ENCODE measurements at regions not wholly inside any gene's neighbourhood (a gene's known extent, or its start where the extent isn't known, plus 50 kb on each side); places are given as distances from the start of the nearest gene placed in this dataset.

DNA sequence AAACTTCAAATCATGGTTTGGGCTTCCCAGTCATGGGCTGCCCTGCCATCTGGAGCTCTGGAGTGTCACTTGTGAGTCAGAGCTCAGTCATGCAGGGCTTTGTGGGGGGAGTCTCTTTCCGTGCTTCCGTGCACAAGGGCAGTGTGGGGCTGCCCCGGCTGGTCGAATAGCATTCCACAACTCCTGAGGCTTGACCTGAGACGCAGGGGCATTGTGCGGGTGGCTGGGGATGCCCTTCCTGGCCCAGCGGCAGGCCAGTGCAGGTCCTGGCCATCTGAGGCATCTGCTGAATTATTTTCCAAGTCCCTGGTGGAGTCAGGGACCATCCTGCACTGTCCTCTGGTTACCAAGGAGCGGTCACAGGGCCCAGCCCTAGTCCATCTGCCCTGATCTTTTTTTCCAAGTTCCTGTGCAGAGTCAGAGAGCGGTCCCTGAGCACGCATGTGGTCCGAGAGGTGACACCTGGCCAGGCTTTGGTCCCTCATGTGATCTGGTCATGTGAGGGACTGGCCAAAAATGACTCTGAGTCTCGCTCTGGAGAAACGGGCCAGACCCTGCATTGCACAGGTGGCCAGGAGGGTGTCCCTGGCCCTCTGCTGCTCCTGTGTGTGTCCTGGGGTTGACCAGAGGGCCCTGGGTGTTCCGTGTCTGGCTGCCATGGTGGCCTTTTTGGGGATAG lies 167.0 kb upstream of the ALG10B start:
- TF ChIP-seq REST (IDR thresholded peaks at IDR 0.05; ENCODE audit: insufficient replicate concordance, low read depth) (no peak), POLR2AphosphoS5 (IDR thresholded peaks at IDR 0.05; ENCODE audit: low read depth) (no peak), CTCF (IDR thresholded peaks at IDR 0.05; ENCODE audit: insufficient read depth, low read length) (no peak), GABPA (IDR thresholded peaks at IDR 0.05; ENCODE audit: low read depth) (no peak), SPI1 (IDR thresholded peaks at IDR 0.05; ENCODE audit: borderline replicate concordance, low read depth) (no peak)

Data from HL-60 (cell line).